HL-60 (cell line): ENCODE measurements at regions not wholly inside any gene's neighbourhood (a gene's known extent, or its start where the extent isn't known, plus 50 kb on each side); places are given as distances from the start of the nearest gene placed in this dataset.

ENCODE experiments used
- DNase-seq, 2 experiments: peaks; one replicate each; pipeline ENCODE4 v3.0.0-alpha.2; 2010 to 2020; ENCODE audit warnings: low read depth in 1 of 2, low spot score in 1 of 2
- H3K27ac ChIP-seq: fragments of 250-450 bp; sonication (Bioruptor Pico); replicated peaks from 2 replicates; pipeline ENCODE4 v1.5.1; 2020; ENCODE audit warnings: mild to moderate bottlenecking, moderate library complexity
- H3K27me3 ChIP-seq: fragments of 250-450 bp; sonication (Bioruptor Pico); 2 replicates; pipeline ENCODE4 v1.5.1; 2021; ENCODE audit warnings: mild to moderate bottlenecking, moderate library complexity; ENCODE audit not compliant: insufficient read depth, poor library complexity, severe bottlenecking
- H3K4me3 ChIP-seq: replicated peaks from 2 replicates; pipeline ENCODE4 v1.5.1; 2011; ENCODE audit warnings: mild to moderate bottlenecking, control low read depth, low read length; ENCODE audit not compliant: insufficient read depth
- CTCF ChIP-seq: IDR thresholded peaks from one replicate; pipeline ENCODE4 v1.5.1; 2011; ENCODE audit warnings: low read length, control low read depth, inconsistent platforms; ENCODE audit not compliant: insufficient read depth
- GABPA ChIP-seq: IDR thresholded peaks from 2 replicates; pipeline ENCODE4 v1.6.1; 2012; ENCODE audit warnings: low read depth
- POLR2AphosphoS5 ChIP-seq: IDR thresholded peaks from 2 replicates; pipeline ENCODE4 v1.6.1; 2012; ENCODE audit warnings: low read depth
- REST ChIP-seq: IDR thresholded peaks from 2 replicates; pipeline ENCODE4 v1.6.1; 2012; ENCODE audit warnings: low read depth; ENCODE audit not compliant: insufficient replicate concordance
- SPI1 ChIP-seq: IDR thresholded peaks from 2 replicates; pipeline ENCODE4 v1.6.1; 2012; ENCODE audit warnings: low read depth, mild to moderate bottlenecking, borderline replicate concordance

- Histone ChIP-seq H3K4me3 (no peak overlapping the region), H3K27ac (no peak overlapping the region), H3K27me3 (no peaks in the 10 kb centered on the region)
- TF ChIP-seq GABPA (no peak), REST (no peak), SPI1 (no peak), CTCF (no peak), POLR2AphosphoS5 (no peak)
- DNase-seq, result no peak
Observed at GRCh38 chr1:30049748-30050296, 673.6 kb downstream of the MATN1 start.

- H3K27me3 ChIP-seq, result no peaks in the 10 kb centered on the region
- no peak overlapping the region for H3K27ac ChIP-seq
- no peak overlapping the region for H3K4me3 ChIP-seq
- no peak for DNase-seq
- TF ChIP-seq POLR2AphosphoS5 (no peak), SPI1 (no peak), REST (no peak), CTCF (no peak), GABPA (no peak)
Observed at GRCh38 chr1:30048905-30049304, 674.5 kb downstream of the MATN1 start.

- Histone ChIP-seq H3K27ac (no peak overlapping the region), H3K27me3 (no peaks in the 10 kb centered on the region), H3K4me3 (no peak overlapping the region)
- DNase-seq, result no peak
- TF ChIP-seq POLR2AphosphoS5 (no peak), SPI1 (no peak), CTCF (no peak), GABPA (no peak), REST (no peak)
Observed at GRCh38 chr1:30047576-30047975, 675.8 kb downstream of the MATN1 start.
